ENCODE measurements at regions not wholly inside any gene's neighbourhood (a gene's known extent, or its start where the extent isn't known, plus 50 kb on each side); places are given as distances from the start of the nearest gene placed in this dataset.
"Not testable (repeated sequence)": the region's sequence is repeated elsewhere in the genome, so short reads cannot be mapped to it uniquely, and the experiment has no call there.

DNA sequence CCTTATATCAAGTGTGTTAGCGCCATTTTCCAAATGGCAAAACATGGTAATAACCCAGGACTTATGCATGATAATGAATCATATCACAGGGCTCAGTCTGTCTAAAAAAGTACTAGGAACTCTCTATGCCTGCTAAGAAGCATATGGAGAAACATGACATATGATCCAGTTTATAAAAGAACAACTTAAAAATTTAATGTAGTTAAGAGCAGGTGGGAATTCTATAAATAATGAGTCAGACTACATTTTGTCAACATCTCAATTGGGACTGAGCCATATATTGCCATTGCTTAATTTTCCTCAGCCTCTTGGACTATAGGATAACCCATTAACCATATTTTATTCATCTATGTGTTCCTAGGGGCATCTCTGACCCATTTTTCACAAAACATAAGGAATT, 360.4 kb upstream of the AGA start:
- DNase-seq (ENCODE audit: low spot score), result no peak

DNA sequence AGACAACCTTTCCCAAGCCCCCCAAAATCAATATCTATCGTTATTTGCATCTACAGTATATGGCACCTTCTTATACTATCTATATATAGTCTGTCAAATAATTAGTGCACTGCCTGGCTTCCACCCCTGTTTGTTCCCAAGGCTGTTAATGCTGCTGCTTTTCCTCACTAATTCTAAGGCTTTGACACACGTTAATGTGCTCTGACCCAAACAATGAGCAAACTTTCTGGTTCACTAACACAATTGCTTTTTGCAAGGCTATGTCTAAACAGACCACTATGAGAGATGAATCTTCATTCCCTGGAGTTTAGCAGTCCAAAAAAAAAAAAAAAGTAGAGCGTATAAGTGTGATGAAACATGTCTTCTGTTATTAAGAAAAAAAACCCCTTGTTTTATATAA, 360.9 kb upstream of the AGA start:
- no peak for DNase-seq (ENCODE audit: low spot score)

DNA sequence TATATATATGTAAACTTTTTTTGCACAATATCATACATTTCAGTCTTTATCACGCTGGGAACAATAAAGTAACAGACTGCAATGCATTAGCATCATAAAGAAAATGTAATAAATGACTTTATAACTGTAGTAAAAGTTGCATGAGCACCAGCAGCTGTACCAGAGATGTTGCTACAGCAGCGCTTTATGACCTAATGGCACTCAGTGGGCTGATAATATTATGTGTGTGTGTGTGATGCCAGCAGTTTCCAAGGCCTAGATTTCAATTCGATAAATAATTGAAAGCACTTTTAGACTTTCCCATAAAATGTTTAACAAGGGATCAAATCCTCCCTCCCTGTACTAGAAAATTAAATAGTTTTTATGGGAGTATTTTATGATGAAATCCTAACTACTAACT, 367.6 kb upstream of the AGA start:
- no peak for DNase-seq (ENCODE audit: low spot score)

DNA sequence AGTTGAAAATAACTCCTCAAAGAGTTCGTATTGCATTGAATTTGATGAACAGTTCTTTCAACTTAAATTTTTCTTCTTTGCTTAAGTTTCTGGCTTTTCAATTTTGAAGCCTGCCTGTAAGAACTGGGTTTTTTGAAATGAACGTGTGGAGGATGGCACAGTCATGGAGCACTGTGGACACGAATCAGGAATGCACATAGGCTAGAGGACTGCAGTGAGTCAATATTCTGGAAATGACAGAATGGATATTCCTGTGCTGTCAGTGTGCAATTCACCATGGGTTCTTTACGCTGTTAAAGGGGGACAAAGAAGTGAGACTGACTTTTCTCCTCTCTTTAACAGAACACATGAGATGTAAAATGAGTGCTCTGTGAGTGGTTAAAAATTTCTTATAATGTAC, 368.0 kb upstream of the AGA start:
- DNase-seq (ENCODE audit: low spot score), result no peak

DNA sequence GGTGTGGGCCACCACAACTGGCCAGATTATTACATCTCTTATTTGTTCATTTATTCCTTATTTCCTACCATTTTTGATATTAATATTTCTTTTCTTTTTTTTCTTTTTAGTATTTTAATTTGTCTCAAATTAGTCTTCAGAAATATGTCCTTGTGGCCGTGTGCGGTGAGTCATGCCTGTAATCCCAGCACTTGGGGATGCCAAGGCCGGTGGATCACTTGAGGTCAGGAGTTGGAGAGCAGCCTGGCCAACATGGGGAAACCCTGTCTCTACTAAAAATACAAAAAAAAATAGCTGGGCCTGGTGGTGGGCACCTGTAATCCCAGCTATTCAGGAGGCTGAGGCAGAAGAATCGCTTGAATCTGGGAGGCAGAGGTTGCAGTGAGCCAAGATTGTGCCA, 376.2 kb upstream of the AGA start:
- not testable (repeated sequence) for DNase-seq (ENCODE audit: low spot score)

DNA sequence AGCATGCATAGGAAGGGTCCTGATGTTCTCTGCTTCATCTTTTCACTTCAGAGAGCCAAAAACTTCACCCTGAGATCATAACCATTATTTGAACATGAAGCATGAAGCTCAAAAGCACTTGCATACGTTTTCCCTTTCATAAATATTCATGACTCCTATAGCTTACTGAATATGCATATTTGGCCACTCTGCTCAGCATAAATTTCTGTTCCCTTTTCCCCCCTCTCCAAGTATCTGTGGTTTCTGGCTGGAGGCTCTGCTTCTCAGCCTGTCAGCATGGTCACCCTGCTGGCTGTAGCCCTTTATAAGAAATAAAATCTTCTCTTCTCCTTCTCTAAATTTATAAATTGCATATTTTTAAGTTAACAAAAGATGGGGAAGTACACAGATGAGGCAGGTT, 384.7 kb upstream of the AGA start:
- DNase-seq (ENCODE audit: low spot score), result no peak

DNA sequence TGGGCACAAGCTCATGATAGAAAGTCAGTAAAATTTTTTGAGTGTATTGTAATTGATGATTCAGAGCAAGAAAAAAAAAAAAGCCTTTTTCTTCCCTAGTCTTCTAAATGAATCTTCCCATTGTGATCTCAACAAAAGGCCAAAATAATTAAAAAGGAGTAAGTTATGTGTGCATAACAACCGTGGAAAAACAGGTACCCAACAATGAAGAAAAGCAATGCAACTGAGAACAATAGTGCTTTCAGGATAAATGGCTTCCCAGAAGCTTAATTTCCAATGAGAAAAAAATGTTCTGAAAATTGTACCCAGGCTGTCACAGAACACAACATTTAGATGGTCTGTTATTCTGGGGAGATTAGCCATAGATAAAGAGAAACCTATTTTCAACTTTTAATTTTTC, 399.0 kb upstream of the AGA start:
- DNase-seq (ENCODE audit: low spot score), result no peak

DNA sequence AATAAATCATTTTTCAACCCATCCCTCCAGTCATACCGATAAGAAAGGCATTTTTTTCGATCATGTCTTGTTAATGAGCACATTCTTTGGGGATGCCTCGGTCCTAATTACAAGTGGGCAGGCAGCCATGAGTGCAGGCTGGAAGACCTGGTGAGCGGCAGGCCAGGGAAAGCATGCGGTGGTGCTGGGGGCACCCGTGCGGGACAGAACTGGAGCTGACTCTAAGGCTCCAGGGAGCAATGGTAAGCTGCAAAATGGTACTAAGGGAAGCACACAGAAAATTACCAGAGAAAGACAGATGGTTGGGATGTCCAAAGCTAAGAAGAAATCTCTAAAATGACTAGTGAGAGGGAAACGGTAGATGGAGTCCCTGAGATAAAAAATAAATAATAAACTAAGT, 411.0 kb upstream of the AGA start:
- DNase-seq (ENCODE audit: low spot score), result no peak

DNA sequence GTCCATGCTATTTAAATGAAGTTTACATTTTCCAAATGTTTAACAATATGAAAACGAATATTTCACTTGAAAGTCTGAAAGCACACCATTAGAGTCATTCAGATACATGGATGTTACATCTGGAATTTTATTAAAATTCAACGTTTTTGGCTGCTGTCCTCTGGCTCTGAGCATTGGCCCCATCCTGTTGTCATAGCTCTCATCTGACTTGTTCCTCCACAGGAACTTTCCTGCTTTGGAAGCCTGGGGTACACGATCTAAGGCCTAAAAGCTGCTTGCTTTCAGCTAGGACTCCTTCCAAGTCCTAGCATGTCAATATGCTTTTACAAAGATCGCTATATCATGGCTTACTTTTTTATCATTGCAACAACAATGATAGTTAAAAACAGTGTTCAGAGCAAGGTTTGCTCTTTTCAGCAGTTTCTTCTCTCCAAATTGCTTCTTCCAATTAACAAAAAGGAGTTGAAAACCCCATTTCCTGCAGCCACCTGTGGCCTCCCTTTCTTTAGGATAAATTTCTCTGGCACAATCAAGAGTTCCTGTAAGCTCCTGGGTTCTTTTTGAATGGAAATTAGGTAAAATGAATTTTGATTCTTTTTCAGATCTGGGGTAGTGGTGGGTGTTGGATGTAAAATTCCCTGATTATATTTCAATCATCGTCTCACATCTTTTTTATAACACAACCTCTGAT, 413.4 kb upstream of the AGA start:
- DNase-seq (ENCODE audit: low spot score), result no peak

DNA sequence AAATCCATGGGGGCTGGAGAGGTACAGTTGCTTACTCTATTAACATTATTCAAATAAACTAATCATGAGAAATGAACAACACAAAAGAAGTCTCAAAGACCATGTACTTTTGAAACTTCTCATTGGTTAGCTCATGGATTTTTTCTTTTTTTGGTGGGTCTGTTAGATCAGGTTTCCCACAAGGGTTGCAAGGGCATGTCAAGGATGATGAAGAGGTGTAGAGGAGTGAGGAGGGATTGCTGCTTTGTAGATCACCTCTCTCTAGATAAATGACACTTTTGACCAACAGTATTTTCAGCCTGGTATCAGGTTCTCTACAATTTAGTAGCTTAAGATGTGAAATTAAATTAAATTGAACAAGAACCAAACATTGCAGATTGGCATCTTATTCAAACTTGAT, 417.9 kb upstream of the AGA start:
- no peak for DNase-seq (ENCODE audit: low spot score)

DNA sequence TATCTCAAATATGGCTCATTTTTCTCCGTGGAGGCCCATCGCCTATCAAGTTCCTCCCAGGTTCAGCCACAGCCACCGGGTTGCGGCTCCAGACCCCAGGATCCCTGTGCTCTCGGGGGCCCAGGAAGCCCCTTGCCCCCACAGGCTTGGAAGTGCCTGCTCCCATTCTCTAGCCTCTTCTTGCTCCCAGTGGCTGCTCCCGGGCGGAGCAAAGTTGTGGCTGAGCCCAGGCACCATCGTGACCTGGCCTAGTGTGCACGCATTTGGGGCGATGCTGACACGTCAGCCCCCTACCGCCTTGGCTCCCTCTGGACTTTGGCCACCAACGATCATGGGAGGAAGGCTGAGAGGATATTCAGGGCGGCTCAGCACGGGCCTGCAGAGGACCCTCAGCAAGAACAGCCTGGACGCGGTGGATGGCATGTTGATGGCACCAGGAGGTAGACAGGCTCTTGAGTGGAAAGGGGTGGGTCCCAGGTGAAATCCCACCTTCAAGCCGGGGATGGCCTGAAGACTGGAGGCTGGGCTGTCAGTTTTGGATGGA, 419.4 kb upstream of the AGA start:
- DNase-seq (ENCODE audit: low spot score), result no peak

DNA sequence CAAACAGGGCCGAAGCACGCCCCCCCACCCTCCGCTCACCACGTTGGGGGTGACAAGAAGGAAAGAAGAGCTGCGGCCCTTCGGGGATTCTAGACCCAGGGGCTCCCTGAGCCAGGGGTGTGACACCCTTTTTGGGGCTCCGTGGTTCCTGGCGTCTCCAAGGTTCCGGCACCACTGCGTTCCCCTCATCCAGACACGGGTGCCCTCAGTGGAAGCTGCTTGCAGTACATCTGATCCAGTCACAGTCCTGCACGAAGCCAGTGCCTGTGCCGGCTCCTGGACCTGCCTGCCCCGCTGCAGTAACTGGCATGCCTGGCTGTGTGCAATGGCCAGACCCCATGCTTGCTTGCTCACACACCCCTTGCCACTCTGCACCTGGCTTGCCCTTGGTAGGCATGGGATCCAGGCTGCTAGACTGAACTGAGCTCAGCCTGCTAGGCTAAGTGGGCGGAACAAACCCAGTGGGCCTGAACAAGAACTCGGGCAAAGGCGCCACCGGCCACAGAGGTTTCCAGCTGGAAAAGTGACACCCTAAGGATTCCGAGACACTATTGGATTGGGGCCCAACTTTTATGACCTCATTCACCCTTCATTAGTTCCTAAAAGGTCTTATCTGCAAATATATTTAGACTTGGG, 420.4 kb upstream of the AGA start:
- no peak for DNase-seq (ENCODE audit: low spot score)

DNA sequence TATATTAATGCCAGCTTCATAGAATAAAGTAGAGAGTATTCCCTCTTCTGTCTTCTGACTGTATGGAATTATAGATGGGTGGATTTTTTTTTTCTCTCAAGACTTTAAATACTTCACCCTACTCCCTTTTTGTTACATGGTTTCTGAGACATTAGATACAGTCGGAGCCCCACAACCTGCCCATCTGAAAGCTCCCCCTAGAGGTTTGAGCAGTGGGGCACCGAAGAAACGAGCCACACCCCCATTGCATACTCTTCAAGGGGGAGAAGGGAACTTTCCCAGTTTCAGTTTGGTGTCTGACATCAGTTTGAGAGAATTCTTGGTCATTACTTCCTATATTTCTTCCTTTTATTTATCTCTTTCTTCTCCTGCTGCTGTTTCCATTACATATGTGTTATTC, 437.6 kb upstream of the AGA start:
- DNase-seq (ENCODE audit: low spot score), result peak; percentile 4

DNA sequence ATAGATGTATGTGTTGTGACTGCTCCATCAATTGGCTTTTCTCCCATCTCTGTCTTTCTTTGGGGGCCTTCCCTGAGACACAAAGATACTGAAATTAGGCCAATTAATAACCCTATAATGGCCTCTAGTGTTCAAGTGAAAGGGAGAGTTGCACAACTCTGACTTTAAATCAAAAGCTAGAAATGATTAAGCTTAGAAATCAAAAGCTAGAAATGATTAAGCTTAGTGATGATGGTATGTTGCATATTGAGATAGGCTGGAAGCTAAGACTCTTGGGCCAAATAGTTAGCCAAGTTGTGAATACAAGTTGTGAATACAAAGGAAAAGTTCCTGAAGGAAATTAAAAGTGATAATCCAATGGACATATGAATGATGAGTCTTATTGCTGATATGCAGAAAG, 452.9 kb upstream of the AGA start:
- no peak for DNase-seq (ENCODE audit: low spot score)

DNA sequence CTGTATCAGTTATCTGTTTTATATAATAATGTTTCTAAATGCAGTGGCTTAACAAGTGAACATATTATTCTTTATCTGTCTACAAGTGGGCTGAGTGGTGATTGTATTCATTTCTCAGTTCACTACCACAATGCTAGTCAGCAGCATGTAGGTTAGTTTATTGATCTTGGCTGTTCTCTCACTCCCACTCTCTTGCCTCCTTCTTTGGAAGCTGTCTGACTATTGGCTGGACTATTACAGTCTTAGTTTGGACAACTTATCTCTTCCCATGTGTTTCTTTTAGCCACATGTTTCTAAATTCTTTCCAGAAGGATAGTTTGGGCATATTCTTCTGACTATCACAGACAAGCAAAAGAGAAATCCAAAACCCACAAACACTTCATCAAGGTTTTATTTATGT, 459.5 kb upstream of the AGA start:
- no peak for DNase-seq (ENCODE audit: low spot score)

DNA sequence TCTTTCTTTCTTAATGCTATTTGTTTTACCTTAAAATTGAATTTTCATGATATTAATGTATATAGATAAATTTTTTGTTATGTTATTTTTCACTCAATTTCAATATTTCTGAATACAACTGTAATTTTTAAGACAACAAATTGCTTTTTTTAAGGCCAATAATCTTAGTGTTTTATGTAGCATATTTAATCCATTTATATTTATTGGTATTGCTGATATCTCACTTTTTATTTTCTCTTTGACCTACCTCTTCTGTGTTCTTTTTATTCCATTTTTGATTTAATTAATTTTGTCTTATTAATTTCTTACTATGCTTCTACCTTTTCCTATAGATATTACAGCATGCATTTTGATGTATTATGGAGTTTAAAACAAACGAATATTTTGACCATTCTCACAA, 460.1 kb upstream of the AGA start:
- DNase-seq (ENCODE audit: low spot score), result no peak

DNA sequence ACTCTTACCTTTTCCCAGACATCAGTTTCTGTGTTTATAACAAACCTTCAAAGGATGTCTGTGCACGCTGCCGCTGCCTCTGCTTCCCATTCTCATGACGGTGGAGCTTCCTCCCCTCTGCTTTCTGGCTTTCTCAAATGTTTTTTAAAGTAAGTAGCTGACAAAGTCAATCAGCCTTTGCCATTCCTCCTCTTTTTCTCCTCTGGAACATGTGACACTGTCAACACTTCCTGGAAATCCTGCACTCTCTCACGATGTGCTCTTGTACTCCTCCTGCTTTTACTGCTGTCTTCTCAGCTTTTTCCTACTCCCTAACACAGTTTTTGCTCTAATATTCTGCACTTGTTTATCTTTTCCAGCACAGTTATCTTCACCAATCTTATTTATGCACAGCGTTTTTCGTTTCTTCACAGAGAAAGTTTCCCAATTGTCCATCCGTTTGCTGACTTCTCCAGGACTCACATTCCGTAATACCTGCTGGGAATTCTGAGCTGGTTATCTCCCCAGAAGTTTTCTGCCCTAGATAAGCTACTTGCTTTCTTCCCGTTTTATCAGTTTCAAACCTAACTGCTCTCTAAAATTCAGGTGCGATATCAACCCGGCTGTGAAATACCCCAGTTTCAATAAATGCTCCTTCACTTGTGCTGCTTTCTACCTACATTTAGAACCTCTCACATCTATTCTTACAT, 465.6 kb upstream of the AGA start:
- no peak for DNase-seq (ENCODE audit: low spot score)

DNA sequence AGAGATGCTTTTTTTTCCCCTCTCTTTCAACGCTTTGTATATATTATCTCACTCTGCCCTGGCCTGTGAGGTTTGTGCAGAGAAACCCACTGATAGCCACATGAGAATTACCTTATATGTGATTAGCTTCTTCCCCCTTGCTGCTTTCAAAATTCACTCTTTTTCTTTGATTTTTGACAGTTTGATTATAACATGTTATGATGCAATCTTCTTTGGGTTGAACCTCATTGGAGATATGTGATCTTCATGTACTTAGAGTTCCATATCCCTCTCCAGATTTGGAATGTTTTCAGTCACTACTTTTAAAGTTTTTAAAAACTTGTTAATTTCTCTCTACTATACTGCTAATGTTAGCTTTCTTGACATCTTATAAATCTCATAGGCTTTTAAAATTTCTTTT, 479.5 kb upstream of the AGA start:
- DNase-seq (ENCODE audit: low spot score), result no peak

DNA sequence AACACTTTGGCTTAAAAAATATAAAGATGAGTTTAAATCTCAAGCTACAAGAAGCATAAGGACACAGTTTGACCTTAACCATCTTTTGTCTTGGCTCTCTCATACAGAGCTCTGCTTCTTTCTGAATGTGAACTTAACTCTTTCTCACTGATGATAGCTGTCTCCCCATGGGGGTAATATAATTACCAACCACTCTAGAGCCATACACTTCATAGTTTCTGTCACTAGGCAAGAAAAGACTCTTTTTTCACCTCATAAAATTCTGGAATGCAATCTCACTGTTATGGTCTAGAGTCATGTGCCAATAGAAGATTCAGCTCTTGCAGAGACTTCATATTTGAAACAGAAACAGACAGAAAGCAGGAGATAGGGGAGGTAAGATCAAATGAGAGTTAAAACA, 481.7 kb upstream of the AGA start:
- no peak for DNase-seq (ENCODE audit: low spot score)

DNA sequence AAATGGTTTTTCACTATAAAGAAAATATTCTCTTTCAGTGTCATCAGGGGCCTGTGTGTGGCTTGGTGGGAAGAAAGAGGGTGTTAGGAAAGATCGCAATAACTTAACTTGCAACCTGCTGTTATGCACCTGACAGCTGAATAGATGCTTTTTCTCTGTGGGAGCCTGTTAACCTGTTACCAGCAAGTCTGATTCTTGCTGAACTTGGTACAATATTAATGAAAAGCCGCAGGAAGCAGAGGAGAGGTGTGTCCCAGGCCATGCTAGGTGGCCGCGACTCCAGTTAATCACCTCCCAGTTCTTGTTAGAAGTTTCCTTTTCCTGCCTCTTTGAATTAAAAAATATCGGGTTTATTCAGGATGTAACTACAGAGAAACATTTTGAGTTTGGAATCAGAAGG, 494.8 kb upstream of the AGA start:
- DNase-seq (ENCODE audit: low spot score), result no peak

DNA sequence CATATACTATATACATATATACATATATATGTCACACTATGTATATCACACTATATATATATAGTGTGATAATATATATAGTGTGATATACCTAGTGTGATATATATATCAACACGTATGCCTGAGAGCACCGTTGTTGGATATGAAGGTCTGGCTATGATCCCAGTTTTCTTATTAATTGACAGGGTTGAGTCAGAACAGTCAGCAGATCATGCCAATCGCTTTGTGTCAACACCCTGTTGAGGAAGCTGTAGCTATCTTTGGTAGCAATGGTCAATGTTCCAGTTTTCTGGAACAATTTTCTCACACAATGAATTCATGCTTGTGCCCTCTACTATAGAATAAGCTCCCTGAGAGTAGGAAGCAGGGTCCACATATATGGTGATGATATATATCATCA, 496.0 kb upstream of the AGA start:
- no peak for DNase-seq (ENCODE audit: low spot score)

DNA sequence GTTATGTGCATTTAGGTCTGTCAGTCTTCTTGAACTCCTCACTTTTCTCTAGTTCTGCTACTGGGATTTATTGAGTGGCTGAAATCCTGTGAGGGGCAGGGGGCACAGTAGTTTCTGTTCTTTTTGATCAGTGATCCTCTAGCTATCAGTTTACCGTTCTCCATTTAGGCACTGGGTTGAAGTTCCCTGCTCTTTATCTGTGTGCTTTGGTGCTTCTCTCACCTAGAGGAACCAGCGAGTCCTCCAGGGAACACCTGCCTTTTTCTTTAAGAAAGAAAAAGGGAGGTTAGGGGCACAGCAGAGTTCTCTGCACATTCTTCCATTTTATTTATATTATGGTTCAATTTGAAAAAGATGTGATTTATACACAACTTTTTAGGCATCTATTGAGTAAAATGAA, 503.0 kb upstream of the AGA start:
- no peak for DNase-seq (ENCODE audit: low spot score)

DNA sequence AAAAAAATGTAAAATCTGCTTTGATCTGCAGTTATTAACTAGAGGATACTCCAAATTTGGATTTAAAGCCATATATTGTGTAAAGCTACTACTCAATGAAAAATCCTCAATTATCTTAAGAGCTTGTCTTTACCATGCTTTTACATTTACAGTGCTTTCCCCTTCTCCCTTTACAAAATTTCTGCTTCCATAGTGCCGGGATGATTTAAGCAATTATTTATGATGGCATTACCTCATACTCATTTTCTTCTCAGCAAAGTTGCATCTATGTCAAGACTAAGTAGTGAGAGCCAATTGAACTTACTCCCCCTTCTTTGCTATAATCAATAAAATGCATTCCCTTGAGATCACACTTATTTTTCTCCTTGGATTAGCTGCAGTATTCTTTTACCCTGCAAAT, 505.4 kb upstream of the AGA start:
- DNase-seq (ENCODE audit: low spot score), result no peak

DNA sequence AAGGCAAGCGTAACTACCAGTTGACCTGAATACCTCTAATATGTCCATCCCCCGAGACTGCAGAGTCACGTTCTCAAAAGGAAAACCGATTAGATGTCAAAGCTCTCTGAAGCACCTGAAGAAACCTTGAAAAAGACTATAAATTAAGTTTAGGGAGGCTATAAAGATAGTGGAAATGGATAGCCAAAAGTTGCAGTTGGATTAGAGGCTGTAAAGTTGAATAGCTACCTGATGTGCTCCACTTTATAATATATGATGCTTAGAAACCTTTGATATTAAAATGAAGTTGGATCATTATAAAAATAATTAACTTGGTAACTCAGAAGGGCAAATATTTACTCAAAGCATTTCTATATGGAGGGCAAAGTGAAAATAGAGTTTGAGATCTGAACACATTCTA, 506.6 kb upstream of the AGA start:
- DNase-seq (ENCODE audit: low spot score), result no peak

Data from RKO (cell line).